ENCODE measurements at regions not wholly inside any gene's neighbourhood (a gene's known extent, or its start where the extent isn't known, plus 50 kb on each side); places are given as distances from the start of the nearest gene placed in this dataset.

DNA sequence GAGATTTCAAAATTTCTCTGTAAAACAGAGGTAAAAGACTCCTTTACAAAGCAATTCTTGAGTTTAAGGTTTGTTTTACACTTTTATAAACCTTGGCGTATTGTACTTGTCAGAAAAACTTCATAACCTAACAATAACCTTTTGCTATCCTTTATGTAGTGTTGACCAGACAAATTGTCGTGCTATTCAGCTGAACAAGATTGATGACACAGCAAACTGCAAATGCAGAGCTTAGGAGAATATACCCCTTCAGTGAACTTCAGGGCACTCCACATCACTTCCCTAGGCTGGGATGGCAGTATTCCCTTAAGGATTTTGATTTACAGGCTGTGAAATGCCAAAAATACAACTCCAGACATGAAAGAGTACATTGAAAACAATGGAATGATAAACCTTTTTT lies 89.2 kb upstream of the CDH18 start (continued):
- TF ChIP-seq, protein P1, sequence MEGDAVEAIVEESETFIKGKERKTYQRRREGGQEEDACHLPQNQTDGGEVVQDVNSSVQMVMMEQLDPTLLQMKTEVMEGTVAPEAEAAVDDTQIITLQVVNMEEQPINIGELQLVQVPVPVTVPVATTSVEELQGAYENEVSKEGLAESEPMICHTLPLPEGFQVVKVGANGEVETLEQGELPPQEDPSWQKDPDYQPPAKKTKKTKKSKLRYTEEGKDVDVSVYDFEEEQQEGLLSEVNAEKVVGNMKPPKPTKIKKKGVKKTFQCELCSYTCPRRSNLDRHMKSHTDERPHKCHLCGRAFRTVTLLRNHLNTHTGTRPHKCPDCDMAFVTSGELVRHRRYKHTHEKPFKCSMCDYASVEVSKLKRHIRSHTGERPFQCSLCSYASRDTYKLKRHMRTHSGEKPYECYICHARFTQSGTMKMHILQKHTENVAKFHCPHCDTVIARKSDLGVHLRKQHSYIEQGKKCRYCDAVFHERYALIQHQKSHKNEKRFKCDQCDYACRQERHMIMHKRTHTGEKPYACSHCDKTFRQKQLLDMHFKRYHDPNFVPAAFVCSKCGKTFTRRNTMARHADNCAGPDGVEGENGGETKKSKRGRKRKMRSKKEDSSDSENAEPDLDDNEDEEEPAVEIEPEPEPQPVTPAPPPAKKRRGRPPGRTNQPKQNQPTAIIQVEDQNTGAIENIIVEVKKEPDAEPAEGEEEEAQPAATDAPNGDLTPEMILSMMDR (IDR thresholded peaks at IDR 0.05; ENCODE audit: low read depth, low read length, missing input control), result no peak
- TF ChIP-seq HNF4G (IDR thresholded peaks at IDR 0.05), result no peak
- no peak for TF ChIP-seq ATF3 (IDR thresholded peaks at IDR 0.05)
- TF ChIP-seq GABPA (IDR thresholded peaks at IDR 0.05 in 1 of 2, conservative IDR thresholded peaks at IDR 0.05 in 1 of 2), result no peak
- no peak for TF ChIP-seq HNF4A (conservative IDR thresholded peaks at IDR 0.05)
- no peak for TF ChIP-seq JUND (IDR thresholded peaks at IDR 0.05)
- TF ChIP-seq ZBTB33 (IDR thresholded peaks at IDR 0.05), result no peak

DNA sequence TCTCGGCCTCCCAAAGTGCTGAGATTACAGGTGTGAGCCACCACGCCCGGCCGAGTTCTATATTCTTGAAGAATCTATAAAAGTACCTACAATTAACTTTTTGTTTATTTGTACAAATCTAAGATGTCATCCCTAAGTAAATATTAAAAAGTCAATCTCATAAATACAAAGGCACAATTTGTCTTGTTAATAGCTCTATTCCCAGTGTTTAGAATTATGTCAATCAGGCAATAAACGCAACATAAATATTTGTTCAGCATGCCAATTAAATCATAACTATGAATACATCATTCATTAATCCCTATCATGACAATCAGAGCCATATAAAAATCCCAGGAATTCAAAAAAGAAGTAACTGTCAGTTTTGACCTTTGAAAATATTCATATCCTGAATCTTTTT lies 68.9 kb upstream of the CDH18 start:
- Histone ChIP-seq H3K4me1 (ENCODE audit: control insufficient read depth in 4 of 4, insufficient read depth in 4 of 4, low read length in 3 of 4) (no peaks in the 10 kb centered on the region), H3K36me3 (ENCODE audit: control insufficient read depth in 4 of 4, insufficient read depth in 3 of 4, low read depth in 1 of 4, low read length in 3 of 4) (no peaks in the 10 kb centered on the region), H3K4me3 (ENCODE audit: low read depth in 1 of 3, low read length in 3 of 3) (no peak overlapping the region), H3K27ac (ENCODE audit: low read depth in 1 of 2, low read length in 2 of 2) (no peak overlapping the region), H3K9ac (ENCODE audit: low read depth in 1 of 2, low read length in 2 of 2) (no peak overlapping the region), H3K9me3 (ENCODE audit: control insufficient read depth in 4 of 4, low read length in 3 of 4) (no peaks in the 10 kb centered on the region), H3K27me3 (ENCODE audit: control insufficient read depth in 4 of 4, insufficient read depth in 4 of 4, low read length in 3 of 4) (no peaks in the 10 kb centered on the region)
- no peak for DNase-seq (ENCODE audit: low spot score)
- 78% methylated on average over 5 of the region's 5 CpGs for WGBS
- TF ChIP-seq ATF3 (IDR thresholded peaks at IDR 0.05) (no peak), SP1 (IDR thresholded peaks at IDR 0.05) (no peak), YY1 (IDR thresholded peaks at IDR 0.05) (no peak), FOXA1 (IDR thresholded peaks at IDR 0.05) (no peak), HNF4G (IDR thresholded peaks at IDR 0.05) (no peak), ZBTB33 (IDR thresholded peaks at IDR 0.05) (no peak), EGR1 (IDR thresholded peaks at IDR 0.05; ENCODE audit: low read depth in 2 of 2) (no peak), JUND (IDR thresholded peaks at IDR 0.05) (no peak), MAX (IDR thresholded peaks at IDR 0.05) (no peak), RXRA (IDR thresholded peaks at IDR 0.05) (no peak), HNF4A (conservative IDR thresholded peaks at IDR 0.05) (no peak), GABPA (IDR thresholded peaks at IDR 0.05 in 1 of 2, conservative IDR thresholded peaks at IDR 0.05 in 1 of 2) (no peak), FOXA2 (IDR thresholded peaks at IDR 0.05) (no peak), NR2F2 (IDR thresholded peaks at IDR 0.05) (no peak), RAD21 (IDR thresholded peaks at IDR 0.05) (no peak)
- TF ChIP-seq, protein P2, sequence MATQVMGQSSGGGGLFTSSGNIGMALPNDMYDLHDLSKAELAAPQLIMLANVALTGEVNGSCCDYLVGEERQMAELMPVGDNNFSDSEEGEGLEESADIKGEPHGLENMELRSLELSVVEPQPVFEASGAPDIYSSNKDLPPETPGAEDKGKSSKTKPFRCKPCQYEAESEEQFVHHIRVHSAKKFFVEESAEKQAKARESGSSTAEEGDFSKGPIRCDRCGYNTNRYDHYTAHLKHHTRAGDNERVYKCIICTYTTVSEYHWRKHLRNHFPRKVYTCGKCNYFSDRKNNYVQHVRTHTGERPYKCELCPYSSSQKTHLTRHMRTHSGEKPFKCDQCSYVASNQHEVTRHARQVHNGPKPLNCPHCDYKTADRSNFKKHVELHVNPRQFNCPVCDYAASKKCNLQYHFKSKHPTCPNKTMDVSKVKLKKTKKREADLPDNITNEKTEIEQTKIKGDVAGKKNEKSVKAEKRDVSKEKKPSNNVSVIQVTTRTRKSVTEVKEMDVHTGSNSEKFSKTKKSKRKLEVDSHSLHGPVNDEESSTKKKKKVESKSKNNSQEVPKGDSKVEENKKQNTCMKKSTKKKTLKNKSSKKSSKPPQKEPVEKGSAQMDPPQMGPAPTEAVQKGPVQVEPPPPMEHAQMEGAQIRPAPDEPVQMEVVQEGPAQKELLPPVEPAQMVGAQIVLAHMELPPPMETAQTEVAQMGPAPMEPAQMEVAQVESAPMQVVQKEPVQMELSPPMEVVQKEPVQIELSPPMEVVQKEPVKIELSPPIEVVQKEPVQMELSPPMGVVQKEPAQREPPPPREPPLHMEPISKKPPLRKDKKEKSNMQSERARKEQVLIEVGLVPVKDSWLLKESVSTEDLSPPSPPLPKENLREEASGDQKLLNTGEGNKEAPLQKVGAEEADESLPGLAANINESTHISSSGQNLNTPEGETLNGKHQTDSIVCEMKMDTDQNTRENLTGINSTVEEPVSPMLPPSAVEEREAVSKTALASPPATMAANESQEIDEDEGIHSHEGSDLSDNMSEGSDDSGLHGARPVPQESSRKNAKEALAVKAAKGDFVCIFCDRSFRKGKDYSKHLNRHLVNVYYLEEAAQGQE (IDR thresholded peaks at IDR 0.05), result no peak
- TF ChIP-seq, protein P1 (IDR thresholded peaks at IDR 0.05; ENCODE audit: low read depth, low read length, missing input control), result no peak
